ENCODE measurements at regions not wholly inside any gene's neighbourhood (a gene's known extent, or its start where the extent isn't known, plus 50 kb on each side); places are given as distances from the start of the nearest gene placed in this dataset.

- no peak for DNase-seq (ENCODE audit: low read depth in 2 of 2)
Observed at GRCh38 chr3:62981962-62982361, 106.7 kb upstream of the CADPS start.

DNA sequence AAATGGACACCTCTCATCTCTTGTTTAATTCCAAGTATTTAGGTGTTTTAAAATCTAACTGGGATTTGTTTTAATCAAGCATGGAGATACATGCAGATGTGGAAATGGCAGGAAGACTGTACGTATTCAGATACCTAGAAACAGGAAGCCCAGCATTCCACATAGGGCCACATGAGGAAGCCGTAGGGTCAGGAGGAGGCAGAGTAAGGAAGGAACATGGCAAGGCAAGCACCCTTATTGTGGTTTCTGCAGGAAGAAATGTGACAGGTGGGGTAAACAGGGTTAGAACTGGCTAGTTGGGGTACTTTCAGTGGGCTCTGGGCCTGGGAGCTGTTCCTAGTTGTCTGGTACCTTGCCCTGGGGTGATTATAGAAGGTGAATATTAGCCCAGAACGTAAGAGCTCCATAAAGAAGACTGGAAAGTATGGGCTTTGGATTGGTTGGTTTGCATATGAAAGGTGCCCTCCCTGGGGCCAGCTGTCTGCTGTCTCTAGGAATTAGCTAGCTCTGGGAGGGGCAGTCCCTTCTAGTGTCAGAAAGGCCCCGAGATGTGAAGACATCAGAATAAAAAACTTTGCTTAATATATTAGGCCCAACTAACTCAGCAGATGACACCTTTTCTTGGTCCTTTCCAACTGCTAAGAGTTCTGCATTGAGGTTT, 107.7 kb upstream of the CADPS start:
- DNase-seq (ENCODE audit: low read depth in 2 of 2) = no peak

GRCh38 chr3:62986061-62986460, 110.8 kb upstream of the CADPS start:
- DNase-seq (ENCODE audit: low read depth in 2 of 2) = no peak

DNA sequence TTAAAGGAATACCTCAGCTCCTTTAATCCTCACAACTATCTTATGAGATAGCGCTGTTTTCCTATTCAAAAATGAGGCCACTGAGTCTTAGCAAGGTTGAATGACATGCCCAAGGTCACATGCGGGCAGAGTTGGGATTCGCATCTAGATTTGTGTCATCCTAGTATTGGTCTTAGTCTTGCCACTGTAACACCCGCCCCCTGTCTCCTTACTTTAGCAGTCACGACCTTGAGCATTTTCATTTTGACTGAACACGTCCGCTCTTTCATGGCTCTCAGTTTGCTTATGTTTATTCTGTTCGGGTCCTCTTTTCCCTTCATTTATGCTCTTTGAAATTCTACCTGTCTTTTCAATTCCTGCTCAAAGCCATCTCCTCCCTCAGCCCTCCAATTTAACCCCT, 112.5 kb upstream of the CADPS start:
- DNase-seq (ENCODE audit: low read depth in 2 of 2) = no peak

GRCh38 chr3:62990704-62991413, 115.6 kb upstream of the CADPS start:
- DNase-seq (ENCODE audit: low read depth in 2 of 2) = no peak

GRCh38 chr3:62992520-62992919, 117.3 kb upstream of the CADPS start:
- no peak for DNase-seq (ENCODE audit: low read depth in 2 of 2)

DNA sequence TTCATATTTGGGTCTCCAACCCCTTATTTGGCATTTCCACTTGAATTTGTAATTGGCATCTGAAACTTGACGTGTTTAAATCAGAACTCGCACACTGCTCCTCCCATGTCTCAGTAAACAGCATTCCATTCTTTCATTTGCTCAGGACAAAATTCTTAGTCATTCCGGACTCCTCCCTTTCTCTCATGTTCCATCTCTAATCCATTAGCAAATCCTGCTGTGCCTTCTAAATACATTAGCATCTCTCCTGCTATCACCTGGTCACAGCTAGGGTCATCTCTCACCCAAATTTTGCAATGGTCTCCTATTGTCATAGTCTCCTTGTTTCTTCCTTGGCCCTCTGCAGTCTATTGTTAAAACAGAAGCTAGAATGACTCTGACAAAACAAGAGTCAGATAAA, 119.9 kb upstream of the CADPS start:
- no peak for DNase-seq (ENCODE audit: low read depth in 2 of 2)

DNA sequence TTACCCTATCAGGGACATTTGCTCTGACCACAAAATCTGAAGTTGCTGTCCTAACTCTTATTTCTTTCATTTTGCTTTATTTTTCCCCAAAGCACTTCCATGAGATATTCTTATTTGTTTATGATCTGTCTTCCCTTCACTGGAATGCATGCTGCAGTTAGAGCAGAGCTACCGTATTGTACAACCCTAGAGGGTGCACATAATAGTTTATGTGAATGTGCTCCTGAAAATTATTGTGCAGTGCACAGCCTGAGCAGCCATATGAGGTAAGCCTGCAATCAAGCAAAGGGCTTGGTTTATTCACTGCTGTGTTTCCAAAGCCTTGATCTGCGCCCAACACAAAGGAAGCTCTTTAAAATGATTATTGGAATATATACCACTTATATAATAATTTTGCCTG, 120.3 kb upstream of the CADPS start:
- DNase-seq (ENCODE audit: low read depth in 2 of 2) = no peak

DNA sequence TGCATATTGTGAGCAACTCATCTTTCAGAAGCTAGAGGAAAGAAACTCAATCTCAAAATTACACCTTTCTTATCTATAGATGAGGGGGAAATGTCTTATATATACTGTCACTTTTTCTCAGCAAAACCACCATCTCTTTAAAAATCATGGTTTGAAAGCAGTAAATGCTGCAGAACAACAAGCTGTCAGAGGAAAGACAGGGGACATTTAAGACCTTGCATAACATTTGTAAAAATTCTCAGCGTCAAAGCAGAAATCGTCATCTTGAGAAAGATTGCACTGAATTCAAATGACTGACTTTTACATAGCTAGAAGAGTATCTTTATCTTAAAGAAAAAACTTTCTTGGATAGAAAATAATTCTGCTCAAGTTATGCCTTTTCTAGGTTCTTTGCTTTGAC, 122.2 kb upstream of the CADPS start:
- DNase-seq (ENCODE audit: low read depth in 2 of 2) = no peak

GRCh38 chr3:62999158-62999557, 123.9 kb upstream of the CADPS start:
- no peak for DNase-seq (ENCODE audit: low read depth in 2 of 2)

GRCh38 chr3:62999791-63000190, 124.6 kb upstream of the CADPS start:
- DNase-seq (ENCODE audit: low read depth in 2 of 2) = no peak

DNA sequence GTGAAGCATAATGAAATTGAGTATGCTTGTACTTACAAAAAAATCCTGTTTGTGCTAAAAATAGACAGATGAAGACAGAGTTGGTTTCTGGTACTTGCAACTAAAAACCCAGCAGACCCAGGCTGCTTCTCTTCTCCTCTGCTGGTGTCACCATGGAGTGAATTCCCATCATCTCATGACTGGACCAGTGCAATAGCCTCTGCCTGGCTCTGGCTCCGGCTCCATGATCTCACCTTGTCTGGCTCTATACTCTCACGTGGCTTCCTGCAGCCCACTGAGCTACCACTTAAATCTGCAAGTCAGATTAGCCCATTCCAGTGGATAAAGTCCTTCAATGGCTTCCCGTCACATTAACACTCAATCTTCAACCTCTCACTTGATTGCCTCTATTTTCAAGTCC, 129.2 kb upstream of the CADPS start:
- no peak for DNase-seq (ENCODE audit: low read depth in 2 of 2)

- DNase-seq (ENCODE audit: low read depth in 2 of 2) = no peak
Observed at GRCh38 chr3:63015614-63016309, 140.5 kb upstream of the CADPS start.

GRCh38 chr3:63022114-63022513, 146.9 kb upstream of the CADPS start:
- no peak for DNase-seq (ENCODE audit: low read depth in 2 of 2)

- no peak for DNase-seq (ENCODE audit: low read depth in 2 of 2)
Observed at GRCh38 chr3:63026722-63027121, 151.5 kb upstream of the CADPS start.

DNA sequence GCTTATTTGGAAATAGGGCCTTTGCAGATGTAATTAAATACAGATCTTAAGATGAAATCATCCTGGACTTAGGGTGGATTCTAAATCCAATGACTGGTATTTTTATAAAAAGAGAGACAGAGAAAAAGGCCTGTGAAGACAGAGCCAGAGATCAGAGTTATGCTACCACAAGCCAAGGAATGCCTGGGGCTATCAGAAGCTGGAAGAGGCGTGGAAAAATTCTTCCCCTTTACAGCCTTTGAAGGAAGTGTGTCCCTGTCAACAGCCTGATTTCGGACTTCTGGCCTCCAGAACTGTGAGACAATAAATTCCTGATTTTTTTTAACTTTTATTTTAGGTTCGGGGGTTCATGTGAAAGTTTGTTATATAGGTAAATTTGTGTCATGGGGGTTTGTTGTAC, 154.1 kb upstream of the CADPS start:
- no peak for DNase-seq (ENCODE audit: low read depth in 2 of 2)

- no peak for DNase-seq (ENCODE audit: low read depth in 2 of 2)
Observed at GRCh38 chr3:63029921-63030320, 154.7 kb upstream of the CADPS start.

DNA sequence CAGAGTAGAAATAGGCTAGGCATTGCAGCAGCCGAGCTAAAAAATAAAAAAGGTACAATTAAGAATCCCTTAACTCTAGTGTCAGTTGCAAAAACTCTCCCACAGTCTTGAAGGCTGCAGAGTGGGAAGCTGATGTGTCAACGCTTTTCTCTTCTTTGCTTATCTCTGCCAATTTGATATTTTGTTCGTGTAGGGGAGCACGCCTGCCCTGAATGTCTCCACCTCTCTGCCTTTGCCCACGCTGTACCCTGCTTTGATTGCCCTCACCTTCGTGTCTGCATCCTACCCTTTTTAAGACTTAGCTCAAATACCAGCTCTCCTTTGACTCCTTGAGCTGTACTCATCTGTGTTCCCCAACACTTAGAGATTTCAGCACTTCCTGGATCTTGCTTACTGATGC, 155.4 kb upstream of the CADPS start:
- no peak for DNase-seq (ENCODE audit: low read depth in 2 of 2)

DNA sequence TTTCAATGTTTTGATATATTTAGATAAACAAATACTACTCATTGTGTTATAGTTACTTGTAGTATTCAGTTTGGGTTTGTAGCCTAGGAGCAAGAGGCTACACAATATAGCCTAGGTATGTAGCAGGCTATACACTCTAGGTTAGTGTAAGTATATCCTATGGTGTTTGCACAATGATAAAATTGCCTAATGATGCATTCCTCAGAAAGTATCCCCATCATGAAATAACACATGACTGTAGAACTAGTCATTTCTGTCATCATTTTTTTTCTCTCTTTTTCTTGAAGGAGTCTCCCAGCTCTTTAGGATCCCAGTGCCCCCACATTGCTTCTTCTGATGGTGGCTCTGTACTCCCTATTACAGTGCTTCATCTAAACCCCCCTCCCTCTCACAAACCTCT, 157.7 kb upstream of the CADPS start:
- no peak for DNase-seq (ENCODE audit: low read depth in 2 of 2)

DNA sequence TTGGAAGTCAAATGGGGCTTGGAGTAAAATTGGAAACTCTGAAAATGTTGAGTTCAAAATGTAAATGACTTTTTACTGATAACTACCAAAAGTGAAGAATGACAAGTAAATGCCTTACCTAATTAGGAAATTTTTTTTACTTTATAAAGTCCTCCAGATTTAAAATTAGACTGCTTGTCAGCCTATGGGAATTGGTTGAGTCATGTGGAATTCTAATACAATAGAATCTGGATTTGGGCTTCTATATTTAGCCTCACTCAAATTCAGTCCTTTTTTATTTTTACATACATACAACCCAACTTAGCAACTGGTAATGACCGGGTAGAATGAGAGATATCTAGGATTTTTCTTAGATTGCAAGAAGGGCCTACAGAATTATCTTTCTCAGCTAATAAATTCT, 158.9 kb upstream of the CADPS start:
- no peak for DNase-seq (ENCODE audit: low read depth in 2 of 2)

GRCh38 chr3:63037116-63037515, 161.9 kb upstream of the CADPS start:
- DNase-seq (ENCODE audit: low read depth in 2 of 2) = no peak

GRCh38 chr3:63042833-63043232, 167.6 kb upstream of the CADPS start:
- DNase-seq (ENCODE audit: low read depth in 2 of 2) = no peak

DNA sequence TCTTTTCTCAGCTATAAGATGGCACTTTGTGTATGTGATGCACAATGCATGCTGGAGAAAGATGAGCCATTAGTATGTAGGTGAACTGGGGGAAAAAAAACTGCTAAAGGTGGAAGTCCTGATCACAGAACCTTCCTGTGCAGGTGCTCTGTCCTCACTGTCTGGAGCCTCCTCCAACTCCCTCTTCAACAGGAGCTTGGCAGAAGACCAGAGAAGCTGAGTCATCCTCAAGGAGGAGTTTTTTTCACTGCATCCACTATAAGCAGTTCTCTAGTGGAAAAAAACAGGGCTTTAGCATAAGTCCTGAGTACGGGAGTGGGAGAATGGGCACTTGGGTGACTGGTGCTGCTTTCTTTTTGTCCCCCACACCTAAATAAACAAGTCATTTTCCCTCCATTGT, 168.4 kb upstream of the CADPS start:
- no peak for DNase-seq (ENCODE audit: low read depth in 2 of 2)
